WTC11 (cell line): ENCODE measurements at regions not wholly inside any gene's neighbourhood (a gene's known extent, or its start where the extent isn't known, plus 50 kb on each side); places are given as distances from the start of the nearest gene placed in this dataset.

Source experiments
- CBFB ChIP-seq: sonication (generic); formaldehyde crosslinking; IDR thresholded peaks from 2 replicates; pipeline ENCODE4 v1.8.1; 2022; ENCODE audit warnings: mild to moderate bottlenecking, low read depth, missing genetic modification reagents
- CDX4 ChIP-seq: fragments of 250-450 bp; sonication (Bioruptor Pico); IDR thresholded peaks from 2 replicates; pipeline ENCODE4 v1.9.0; 2021; ENCODE audit warnings: moderate library complexity, mild to moderate bottlenecking, inconsistent platforms, borderline replicate concordance
- E2F1 ChIP-seq: sonication (generic); formaldehyde crosslinking; IDR thresholded peaks from 2 replicates; pipeline ENCODE4 v1.8.0; 2022; ENCODE audit warnings: mild to moderate bottlenecking, missing genetic modification reagents
- FOXJ3 ChIP-seq: sonication (generic); formaldehyde crosslinking; IDR thresholded peaks from 2 replicates; pipeline ENCODE4 v1.9.0; 2021; ENCODE audit warnings: missing genetic modification reagents, mild to moderate bottlenecking, borderline replicate concordance
- JUN ChIP-seq: sonication (generic); formaldehyde crosslinking; IDR thresholded peaks from 2 replicates; pipeline ENCODE4 v1.8.0; 2023; ENCODE audit warnings: mild to moderate bottlenecking, missing genetic modification reagents
- MYBL2 ChIP-seq: sonication (generic); formaldehyde crosslinking; IDR thresholded peaks from 2 replicates; pipeline ENCODE4 v1.8.1; 2023; ENCODE audit warnings: mild to moderate bottlenecking, moderate library complexity, missing genetic modification reagents
- NFYB ChIP-seq: sonication (generic); formaldehyde crosslinking; conservative IDR thresholded peaks from 2 replicates; pipeline ENCODE4 v1.8.0; 2022; ENCODE audit warnings: low read depth, missing genetic modification reagents
- TCF7 ChIP-seq: sonication (generic); formaldehyde crosslinking; IDR thresholded peaks from 2 replicates; pipeline ENCODE4 v1.8.0; 2022; ENCODE audit warnings: mild to moderate bottlenecking, low read depth, missing genetic modification reagents, moderate library complexity
- TEAD4 ChIP-seq: sonication (generic); formaldehyde crosslinking; IDR thresholded peaks from 2 replicates; pipeline ENCODE4 v1.8.0; 2022; ENCODE audit warnings: mild to moderate bottlenecking, missing genetic modification reagents
- TF ChIP-seq, protein P1 (sequence below): fragments of 200-600 bp; IDR thresholded peaks from 2 replicates; pipeline ENCODE4 v1.8.0; 2022; ENCODE audit warnings: antibody characterized with exemption
- TF ChIP-seq, protein P2 (sequence below): sonication (generic); formaldehyde crosslinking; conservative IDR thresholded peaks from 2 replicates; pipeline ENCODE4 v1.8.1; 2022; ENCODE audit warnings: mild to moderate bottlenecking, missing genetic modification reagents
- TF ChIP-seq, protein P3 (sequence below): sonication (generic); formaldehyde crosslinking; IDR thresholded peaks from 2 replicates; pipeline ENCODE4 v1.8.1; 2022; ENCODE audit warnings: mild to moderate bottlenecking, missing genetic modification reagents, moderate library complexity, borderline replicate concordance
- TF ChIP-seq, protein P4 (sequence below): sonication (generic); formaldehyde crosslinking; IDR thresholded peaks from 2 replicates; pipeline ENCODE4 v1.8.1; 2023; ENCODE audit warnings: mild to moderate bottlenecking, missing genetic modification reagents

GRCh38 chr22:49267996-49268395, 559.7 kb downstream of the BRD1 start:
- TF ChIP-seq, protein P1, sequence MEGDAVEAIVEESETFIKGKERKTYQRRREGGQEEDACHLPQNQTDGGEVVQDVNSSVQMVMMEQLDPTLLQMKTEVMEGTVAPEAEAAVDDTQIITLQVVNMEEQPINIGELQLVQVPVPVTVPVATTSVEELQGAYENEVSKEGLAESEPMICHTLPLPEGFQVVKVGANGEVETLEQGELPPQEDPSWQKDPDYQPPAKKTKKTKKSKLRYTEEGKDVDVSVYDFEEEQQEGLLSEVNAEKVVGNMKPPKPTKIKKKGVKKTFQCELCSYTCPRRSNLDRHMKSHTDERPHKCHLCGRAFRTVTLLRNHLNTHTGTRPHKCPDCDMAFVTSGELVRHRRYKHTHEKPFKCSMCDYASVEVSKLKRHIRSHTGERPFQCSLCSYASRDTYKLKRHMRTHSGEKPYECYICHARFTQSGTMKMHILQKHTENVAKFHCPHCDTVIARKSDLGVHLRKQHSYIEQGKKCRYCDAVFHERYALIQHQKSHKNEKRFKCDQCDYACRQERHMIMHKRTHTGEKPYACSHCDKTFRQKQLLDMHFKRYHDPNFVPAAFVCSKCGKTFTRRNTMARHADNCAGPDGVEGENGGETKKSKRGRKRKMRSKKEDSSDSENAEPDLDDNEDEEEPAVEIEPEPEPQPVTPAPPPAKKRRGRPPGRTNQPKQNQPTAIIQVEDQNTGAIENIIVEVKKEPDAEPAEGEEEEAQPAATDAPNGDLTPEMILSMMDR: no peak
- TF ChIP-seq, protein P2, sequence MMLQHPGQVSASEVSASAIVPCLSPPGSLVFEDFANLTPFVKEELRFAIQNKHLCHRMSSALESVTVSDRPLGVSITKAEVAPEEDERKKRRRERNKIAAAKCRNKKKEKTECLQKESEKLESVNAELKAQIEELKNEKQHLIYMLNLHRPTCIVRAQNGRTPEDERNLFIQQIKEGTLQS (CRISPR knock-in tag): no peak
- no peak for TF ChIP-seq MYBL2
- no peak for TF ChIP-seq E2F1
- no peak for TF ChIP-seq CDX4 (CRISPR knock-in tag)
- no peak for TF ChIP-seq TEAD4
- no peak for TF ChIP-seq TCF7 (CRISPR knock-in tag)
- TF ChIP-seq CBFB (CRISPR knock-in tag): no peak
- TF ChIP-seq FOXJ3 (CRISPR knock-in tag): no peak
- no peak for TF ChIP-seq NFYB (CRISPR knock-in tag)
- TF ChIP-seq, protein P3, sequence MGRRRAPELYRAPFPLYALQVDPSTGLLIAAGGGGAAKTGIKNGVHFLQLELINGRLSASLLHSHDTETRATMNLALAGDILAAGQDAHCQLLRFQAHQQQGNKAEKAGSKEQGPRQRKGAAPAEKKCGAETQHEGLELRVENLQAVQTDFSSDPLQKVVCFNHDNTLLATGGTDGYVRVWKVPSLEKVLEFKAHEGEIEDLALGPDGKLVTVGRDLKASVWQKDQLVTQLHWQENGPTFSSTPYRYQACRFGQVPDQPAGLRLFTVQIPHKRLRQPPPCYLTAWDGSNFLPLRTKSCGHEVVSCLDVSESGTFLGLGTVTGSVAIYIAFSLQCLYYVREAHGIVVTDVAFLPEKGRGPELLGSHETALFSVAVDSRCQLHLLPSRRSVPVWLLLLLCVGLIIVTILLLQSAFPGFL (CRISPR knock-in tag): no peak
- TF ChIP-seq, protein P4, sequence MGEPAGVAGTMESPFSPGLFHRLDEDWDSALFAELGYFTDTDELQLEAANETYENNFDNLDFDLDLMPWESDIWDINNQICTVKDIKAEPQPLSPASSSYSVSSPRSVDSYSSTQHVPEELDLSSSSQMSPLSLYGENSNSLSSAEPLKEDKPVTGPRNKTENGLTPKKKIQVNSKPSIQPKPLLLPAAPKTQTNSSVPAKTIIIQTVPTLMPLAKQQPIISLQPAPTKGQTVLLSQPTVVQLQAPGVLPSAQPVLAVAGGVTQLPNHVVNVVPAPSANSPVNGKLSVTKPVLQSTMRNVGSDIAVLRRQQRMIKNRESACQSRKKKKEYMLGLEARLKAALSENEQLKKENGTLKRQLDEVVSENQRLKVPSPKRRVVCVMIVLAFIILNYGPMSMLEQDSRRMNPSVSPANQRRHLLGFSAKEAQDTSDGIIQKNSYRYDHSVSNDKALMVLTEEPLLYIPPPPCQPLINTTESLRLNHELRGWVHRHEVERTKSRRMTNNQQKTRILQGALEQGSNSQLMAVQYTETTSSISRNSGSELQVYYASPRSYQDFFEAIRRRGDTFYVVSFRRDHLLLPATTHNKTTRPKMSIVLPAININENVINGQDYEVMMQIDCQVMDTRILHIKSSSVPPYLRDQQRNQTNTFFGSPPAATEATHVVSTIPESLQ (CRISPR knock-in tag): no peak
- TF ChIP-seq JUN: no peak
